Endothelial cell of umbilical vein (primary cell): ENCODE measurements at regions not wholly inside any gene's neighbourhood (a gene's known extent, or its start where the extent isn't known, plus 50 kb on each side); places are given as distances from the start of the nearest gene placed in this dataset.

Source experiments
- CTCF ChIP-seq, 2 donors: IDR thresholded peaks; 1 replicate in 1 of 2; 2 replicates in 1 of 2; pipeline ENCODE4 v1.5.1; 2011; ENCODE audit warnings: low read length in 2 of 2, mild to moderate bottlenecking in 2 of 2, moderate library complexity in 2 of 2, control low read depth in 1 of 2, inconsistent platforms in 1 of 2, low read depth in 1 of 2; ENCODE audit not compliant: insufficient read depth in 1 of 2; ENCODE audit errors: extremely low read depth in 1 of 2
- JUN ChIP-seq: IDR thresholded peaks from 2 replicates; pipeline ENCODE4 v1.6.1; 2011; ENCODE audit warnings: borderline replicate concordance, low read depth; ENCODE audit not compliant: insufficient read length, insufficient read depth
- MAX ChIP-seq: IDR thresholded peaks from 2 replicates; pipeline ENCODE4 v1.6.1; 2011; ENCODE audit not compliant: insufficient read depth, insufficient read length
- POLR2A ChIP-seq: IDR thresholded peaks from 2 replicates; pipeline ENCODE4 v1.6.1; 2012; ENCODE audit warnings: low read depth, mild to moderate bottlenecking, control low read depth, low read length

GRCh38 chr6:14470101-14470500, 352.5 kb downstream of the CD83 start:
- TF ChIP-seq POLR2A (no peak), MAX (no peak), CTCF (IDR thresholded peaks at IDR 0.05; ENCODE audit: extremely low read depth in 1 of 2, insufficient read depth in 1 of 2, low read depth in 1 of 2, low read length in 2 of 2) (no peak), JUN (no peak)
